HFF-Myc (cell line): ENCODE measurements at regions not wholly inside any gene's neighbourhood (a gene's known extent, or its start where the extent isn't known, plus 50 kb on each side); places are given as distances from the start of the nearest gene placed in this dataset.

Experiments used
- DNase-seq: peaks from one replicate; pipeline ENCODE4 v3.0.0-alpha.2; 2011; ENCODE audit warnings: low read depth; ENCODE audit errors: extremely low read depth
- H3K4me3 ChIP-seq: replicated peaks from 2 replicates; pipeline ENCODE4 v1.5.1; 2011; ENCODE audit warnings: low read depth, mild to moderate bottlenecking, control low read depth, low read length
- CTCF ChIP-seq: IDR thresholded peaks from 2 replicates; pipeline ENCODE4 v1.5.1; 2012; ENCODE audit warnings: mild to moderate bottlenecking, low read depth, low read length, control low read depth; ENCODE audit errors: missing control alignments

GRCh38 chr15:95327661-95328060 lies 1002.8 kb upstream of the NR2F2 start:
- no peak for DNase-seq
- no peak for TF ChIP-seq CTCF
- H3K4me3 ChIP-seq: no peak overlapping the region

- DNase-seq: no peak
- no peak for TF ChIP-seq CTCF
- no peak overlapping the region for H3K4me3 ChIP-seq
Measured at GRCh38 chr15:95328559-95328958, 1001.9 kb upstream of the NR2F2 start.

- no peak for TF ChIP-seq CTCF
- DNase-seq: no peak
- no peak overlapping the region for H3K4me3 ChIP-seq
Measured at GRCh38 chr15:95329362-95329761, 1001.1 kb upstream of the NR2F2 start.

GRCh38 chr15:95341686-95342085 lies 988.8 kb upstream of the NR2F2 start:
- H3K4me3 ChIP-seq: no peak overlapping the region
- no peak for DNase-seq
- no peak for TF ChIP-seq CTCF

GRCh38 chr15:95345867-95346266 lies 984.6 kb upstream of the NR2F2 start:
- no peak overlapping the region for H3K4me3 ChIP-seq
- no peak for DNase-seq
- no peak for TF ChIP-seq CTCF

- H3K4me3 ChIP-seq: no peak overlapping the region
- no peak for DNase-seq
- TF ChIP-seq CTCF: no peak
Measured at GRCh38 chr15:95346721-95347475, 983.6 kb upstream of the NR2F2 start.

- TF ChIP-seq CTCF: no peak
- no peak overlapping the region for H3K4me3 ChIP-seq
- DNase-seq: no peak
Measured at GRCh38 chr15:95347837-95348236, 982.7 kb upstream of the NR2F2 start.
